Neural cell (in vitro differentiated cells): ENCODE measurements at regions not wholly inside any gene's neighbourhood (a gene's known extent, or its start where the extent isn't known, plus 50 kb on each side); places are given as distances from the start of the nearest gene placed in this dataset.

Source experiments
- H2AFZ ChIP-seq: fragments of 200-600, 300-800 bp; sonication (generic), shearing (Covaris generic); 2 replicates; pipeline ENCODE4 v1.6.0; 2014; ENCODE audit warnings: low read depth, mild to moderate bottlenecking, antibody characterized with exemption, low read length, moderate library complexity
- H3F3A ChIP-seq: fragments of 200-600 bp; shearing (Covaris generic); 2 replicates; pipeline ENCODE4 v1.6.1; 2016; ENCODE audit warnings: mild to moderate bottlenecking, moderate library complexity, mixed read lengths, antibody characterized with exemption, low read length; ENCODE audit not compliant: insufficient read depth, poor library complexity, severe bottlenecking
- H3K27ac ChIP-seq: fragments of 200-600, 300-800 bp; sonication (generic), shearing (Covaris generic); 2 replicates; pipeline ENCODE4 v1.5.1; 2014; ENCODE audit warnings: mild to moderate bottlenecking, low read length, moderate library complexity
- H3K27me3 ChIP-seq: fragments of 300-800, 200-600 bp; sonication (generic), shearing (Covaris generic); 2 replicates; pipeline ENCODE4 v1.6.0; 2014; ENCODE audit warnings: mild to moderate bottlenecking, low read depth, low read length, moderate library complexity; ENCODE audit not compliant: insufficient read depth
- H3K36me3 ChIP-seq: fragments of 300-800, 200-600 bp; sonication (generic), shearing (Covaris generic); 2 replicates; pipeline ENCODE4 v1.5.1; 2014; ENCODE audit warnings: mild to moderate bottlenecking, antibody characterized with exemption, low read length, moderate library complexity; ENCODE audit not compliant: insufficient read depth
- H3K4me2 ChIP-seq: fragments of 300-800, 200-600 bp; sonication (generic), shearing (Covaris generic); 2 replicates; pipeline ENCODE4 v1.6.0; 2014; ENCODE audit warnings: mild to moderate bottlenecking, low read length
- H3K4me3 ChIP-seq: fragments of 300-800, 200-600 bp; sonication (generic), shearing (Covaris generic); 2 replicates; pipeline ENCODE4 v1.5.1; 2014; ENCODE audit warnings: mild to moderate bottlenecking, low read length, moderate library complexity
- H3K79me2 ChIP-seq: fragments of 200-600 bp; shearing (Covaris generic); replicated peaks from 2 replicates; pipeline ENCODE4 v1.6.0; 2014; ENCODE audit warnings: mild to moderate bottlenecking, low read length, moderate library complexity; ENCODE audit not compliant: insufficient read depth
- H3K9ac ChIP-seq: fragments of 300-800, 200-600 bp; sonication (generic), shearing (Covaris generic); 2 replicates; pipeline ENCODE4 v1.6.1; 2016; ENCODE audit warnings: mild to moderate bottlenecking, low read length, mixed read lengths
- H3K9me2 ChIP-seq: fragments of 200-600 bp; shearing (Covaris generic); 2 replicates; pipeline ENCODE4 v1.6.1; 2016; ENCODE audit warnings: mild to moderate bottlenecking, low read length, mixed read lengths; ENCODE audit not compliant: insufficient read depth
- H3K9me3 ChIP-seq: fragments of 200-600, 300-800 bp; sonication (generic), shearing (Covaris generic); 2 replicates; pipeline ENCODE4 v1.6.1; 2016; ENCODE audit warnings: mild to moderate bottlenecking, mixed run types, low read length, moderate library complexity, mixed read lengths
- H4K20me1 ChIP-seq: fragments of 200-600 bp; shearing (Covaris generic); 2 replicates; pipeline ENCODE4 v1.6.1; 2016; ENCODE audit warnings: mild to moderate bottlenecking, mixed run types; ENCODE audit not compliant: insufficient read depth
- EP300 ChIP-seq: fragments of 450-650 bp; conservative IDR thresholded peaks from 2 replicates; pipeline ENCODE4 v1.6.1; 2014; ENCODE audit warnings: antibody characterized with exemption, mild to moderate bottlenecking, moderate library complexity; ENCODE audit not compliant: poor library complexity, severe bottlenecking
- EZH2 ChIP-seq: fragments of 200-600, 300-800 bp; shearing (Covaris generic), sonication (generic); IDR thresholded peaks from 2 replicates; pipeline ENCODE4 v1.6.1; 2014; ENCODE audit warnings: antibody characterized with exemption, low read length, borderline replicate concordance, mild to moderate bottlenecking; ENCODE audit not compliant: insufficient read depth, poor library complexity, severe bottlenecking
- MXI1 ChIP-seq: fragments of 450-650 bp; conservative IDR thresholded peaks from 2 replicates; pipeline ENCODE4 v1.6.1; 2014; ENCODE audit warnings: antibody characterized with exemption, mild to moderate bottlenecking; ENCODE audit not compliant: poor library complexity, severe bottlenecking
- POLR2AphosphoS5 ChIP-seq: IDR thresholded peaks from 2 replicates; pipeline ENCODE4 v1.6.1; 2012
- RAD21 ChIP-seq: fragments of 450-650 bp; conservative IDR thresholded peaks from 2 replicates; pipeline ENCODE4 v1.6.1; 2014; ENCODE audit warnings: antibody characterized with exemption, mild to moderate bottlenecking, moderate library complexity
- SMC3 ChIP-seq: fragments of 450-650 bp; conservative IDR thresholded peaks from 2 replicates; pipeline ENCODE4 v1.6.1; 2014; ENCODE audit warnings: antibody characterized with exemption, mild to moderate bottlenecking, moderate library complexity; ENCODE audit not compliant: poor library complexity
- TAF1 ChIP-seq: IDR thresholded peaks from 2 replicates; pipeline ENCODE4 v1.6.1; 2012; ENCODE audit warnings: low read depth
- TF ChIP-seq, protein P1 (sequence below): fragments of 450-650 bp; IDR thresholded peaks from 2 replicates; pipeline ENCODE4 v1.5.1; 2014; ENCODE audit warnings: antibody characterized with exemption, mild to moderate bottlenecking, moderate library complexity; ENCODE audit not compliant: poor library complexity, severe bottlenecking
- TF ChIP-seq, protein P2 (sequence below): IDR thresholded peaks from 2 replicates; pipeline ENCODE4 v1.6.1; 2012; ENCODE audit warnings: borderline replicate concordance

DNA sequence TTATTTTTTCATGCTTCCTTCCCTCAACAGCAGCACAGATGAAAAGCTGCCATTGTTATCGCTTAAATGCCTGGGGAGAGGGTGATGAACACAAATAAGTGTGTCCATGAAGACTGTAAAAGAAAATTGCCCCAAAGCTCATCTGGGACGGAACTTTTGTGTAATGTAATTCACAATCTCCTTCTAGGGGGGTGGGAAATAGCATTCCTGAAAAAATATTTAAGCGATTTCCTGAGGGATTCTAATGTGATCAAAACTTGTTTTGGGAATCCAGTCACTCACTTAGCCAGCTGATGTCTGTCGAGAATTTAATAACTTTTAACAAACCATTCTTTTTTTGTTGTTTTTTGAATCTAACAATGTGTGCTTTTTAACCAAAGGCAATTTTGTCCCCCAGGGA lies 427.9 kb downstream of the PLCL1 start:
- H2AFZ ChIP-seq, result no peak overlapping the region

DNA sequence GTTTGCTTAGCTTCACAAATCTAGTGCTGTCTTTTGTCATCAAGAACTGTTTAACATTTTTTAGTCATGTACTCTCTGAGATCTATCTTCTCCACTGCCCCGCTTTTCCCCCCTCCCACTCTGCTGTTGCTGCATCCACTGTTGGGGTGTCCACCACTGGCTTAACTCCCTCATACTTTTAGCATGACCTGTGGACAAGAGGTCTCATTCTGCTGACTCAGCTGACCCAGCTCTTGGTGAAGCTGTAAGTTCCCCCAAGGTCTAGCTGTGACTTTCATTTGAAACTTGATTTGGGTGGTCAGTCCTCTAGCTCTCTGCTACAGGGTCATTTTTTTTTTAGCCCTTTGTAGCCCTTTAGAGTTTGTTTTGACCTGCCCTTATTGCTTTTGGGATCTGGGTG lies 427.2 kb downstream of the PLCL1 start:
- Histone ChIP-seq H3K79me2 (no peaks in the 10 kb centered on the region), H3K9me3 (no peaks in the 10 kb centered on the region)

More for the DNA sequence above, 427.9 kb downstream of the PLCL1 start:
- no peak for TF ChIP-seq MXI1
- TF ChIP-seq SMC3, result no peak
- TF ChIP-seq, protein P1, sequence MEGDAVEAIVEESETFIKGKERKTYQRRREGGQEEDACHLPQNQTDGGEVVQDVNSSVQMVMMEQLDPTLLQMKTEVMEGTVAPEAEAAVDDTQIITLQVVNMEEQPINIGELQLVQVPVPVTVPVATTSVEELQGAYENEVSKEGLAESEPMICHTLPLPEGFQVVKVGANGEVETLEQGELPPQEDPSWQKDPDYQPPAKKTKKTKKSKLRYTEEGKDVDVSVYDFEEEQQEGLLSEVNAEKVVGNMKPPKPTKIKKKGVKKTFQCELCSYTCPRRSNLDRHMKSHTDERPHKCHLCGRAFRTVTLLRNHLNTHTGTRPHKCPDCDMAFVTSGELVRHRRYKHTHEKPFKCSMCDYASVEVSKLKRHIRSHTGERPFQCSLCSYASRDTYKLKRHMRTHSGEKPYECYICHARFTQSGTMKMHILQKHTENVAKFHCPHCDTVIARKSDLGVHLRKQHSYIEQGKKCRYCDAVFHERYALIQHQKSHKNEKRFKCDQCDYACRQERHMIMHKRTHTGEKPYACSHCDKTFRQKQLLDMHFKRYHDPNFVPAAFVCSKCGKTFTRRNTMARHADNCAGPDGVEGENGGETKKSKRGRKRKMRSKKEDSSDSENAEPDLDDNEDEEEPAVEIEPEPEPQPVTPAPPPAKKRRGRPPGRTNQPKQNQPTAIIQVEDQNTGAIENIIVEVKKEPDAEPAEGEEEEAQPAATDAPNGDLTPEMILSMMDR, result no peak
- TF ChIP-seq, protein P2, sequence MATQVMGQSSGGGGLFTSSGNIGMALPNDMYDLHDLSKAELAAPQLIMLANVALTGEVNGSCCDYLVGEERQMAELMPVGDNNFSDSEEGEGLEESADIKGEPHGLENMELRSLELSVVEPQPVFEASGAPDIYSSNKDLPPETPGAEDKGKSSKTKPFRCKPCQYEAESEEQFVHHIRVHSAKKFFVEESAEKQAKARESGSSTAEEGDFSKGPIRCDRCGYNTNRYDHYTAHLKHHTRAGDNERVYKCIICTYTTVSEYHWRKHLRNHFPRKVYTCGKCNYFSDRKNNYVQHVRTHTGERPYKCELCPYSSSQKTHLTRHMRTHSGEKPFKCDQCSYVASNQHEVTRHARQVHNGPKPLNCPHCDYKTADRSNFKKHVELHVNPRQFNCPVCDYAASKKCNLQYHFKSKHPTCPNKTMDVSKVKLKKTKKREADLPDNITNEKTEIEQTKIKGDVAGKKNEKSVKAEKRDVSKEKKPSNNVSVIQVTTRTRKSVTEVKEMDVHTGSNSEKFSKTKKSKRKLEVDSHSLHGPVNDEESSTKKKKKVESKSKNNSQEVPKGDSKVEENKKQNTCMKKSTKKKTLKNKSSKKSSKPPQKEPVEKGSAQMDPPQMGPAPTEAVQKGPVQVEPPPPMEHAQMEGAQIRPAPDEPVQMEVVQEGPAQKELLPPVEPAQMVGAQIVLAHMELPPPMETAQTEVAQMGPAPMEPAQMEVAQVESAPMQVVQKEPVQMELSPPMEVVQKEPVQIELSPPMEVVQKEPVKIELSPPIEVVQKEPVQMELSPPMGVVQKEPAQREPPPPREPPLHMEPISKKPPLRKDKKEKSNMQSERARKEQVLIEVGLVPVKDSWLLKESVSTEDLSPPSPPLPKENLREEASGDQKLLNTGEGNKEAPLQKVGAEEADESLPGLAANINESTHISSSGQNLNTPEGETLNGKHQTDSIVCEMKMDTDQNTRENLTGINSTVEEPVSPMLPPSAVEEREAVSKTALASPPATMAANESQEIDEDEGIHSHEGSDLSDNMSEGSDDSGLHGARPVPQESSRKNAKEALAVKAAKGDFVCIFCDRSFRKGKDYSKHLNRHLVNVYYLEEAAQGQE, result no peak
- Histone ChIP-seq H3K36me3 (no peaks in the 10 kb centered on the region), H3F3A (no peaks in the 10 kb centered on the region), H4K20me1 (no peaks in the 10 kb centered on the region), H3K4me2 (no peak overlapping the region), H3K79me2 (no peaks in the 10 kb centered on the region), H3K9me3 (no peaks in the 10 kb centered on the region), H3K9me2 (no peaks in the 10 kb centered on the region), H3K9ac (no peak overlapping the region), H3K4me3 (no peak overlapping the region), H3K27ac (no peak overlapping the region), H3K27me3 (no peaks in the 10 kb centered on the region)

DNA sequence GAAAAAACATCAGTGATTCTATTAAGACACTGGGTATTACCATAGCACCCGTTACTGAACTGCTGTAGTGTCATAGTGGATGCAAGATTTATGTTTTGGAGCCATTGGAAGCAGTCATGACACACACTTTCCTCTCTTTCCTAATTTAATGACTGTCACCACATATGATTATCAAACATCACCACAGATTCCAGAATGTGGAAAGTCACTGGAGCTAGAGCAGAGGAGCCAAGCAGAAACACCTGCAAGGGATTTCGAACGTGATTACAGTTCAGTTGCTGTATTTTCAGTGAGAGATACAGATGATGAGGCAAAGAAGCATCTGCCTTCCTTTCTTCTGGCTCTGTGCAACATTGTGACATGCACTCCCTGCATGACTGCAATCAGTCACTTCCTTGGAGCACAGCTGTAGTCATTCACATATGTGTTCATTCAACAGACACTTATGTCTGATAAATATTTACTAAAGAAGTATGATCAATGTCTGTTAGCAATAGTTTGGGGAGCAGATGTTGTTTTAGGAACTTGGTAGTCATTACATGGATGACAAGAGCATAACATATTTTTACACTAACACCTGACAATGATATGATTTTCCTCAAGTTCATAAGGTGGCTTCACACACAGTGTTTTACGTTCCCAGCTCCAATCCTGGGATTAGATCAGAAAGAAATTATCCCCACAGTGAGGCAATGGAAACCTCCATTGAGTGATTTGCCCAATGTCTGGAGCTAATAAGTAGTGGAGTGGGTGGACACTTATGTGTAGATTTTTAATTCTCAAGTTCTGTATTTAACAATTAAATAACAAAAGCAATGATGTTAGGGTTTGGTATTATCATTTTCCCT lies 416.6 kb downstream of the PLCL1 start:
- no peak for TF ChIP-seq POLR2AphosphoS5
- no peak for TF ChIP-seq MXI1
- no peak for TF ChIP-seq EP300
- no peak for TF ChIP-seq SMC3
- TF ChIP-seq RAD21, result no peak
- no peak for TF ChIP-seq TAF1
- no peak for TF ChIP-seq EZH2
- TF ChIP-seq, protein P2, result no peak
- TF ChIP-seq, protein P1, result no peak
- Histone ChIP-seq H3K36me3 (no peaks in the 10 kb centered on the region), H3K4me3 (no peak overlapping the region), H3K27me3 (no peaks in the 10 kb centered on the region), H3K9me3 (no peaks in the 10 kb centered on the region), H3F3A (no peaks in the 10 kb centered on the region), H3K79me2 (no peaks in the 10 kb centered on the region), H4K20me1 (no peaks in the 10 kb centered on the region), H2AFZ (no peak overlapping the region), H3K9ac (no peak overlapping the region), H3K27ac (no peak overlapping the region), H3K9me2 (no peaks in the 10 kb centered on the region), H3K4me2 (no peak overlapping the region)

More for the DNA sequence above, 427.2 kb downstream of the PLCL1 start:
- TF ChIP-seq RAD21, result no peak
- H2AFZ ChIP-seq, result no peak overlapping the region
- H3K9me2 ChIP-seq, result no peaks in the 10 kb centered on the region
- no peaks in the 10 kb centered on the region for H3F3A ChIP-seq
- H3K4me3 ChIP-seq, result no peak overlapping the region
- H3K27ac ChIP-seq, result no peak overlapping the region
- no peaks in the 10 kb centered on the region for H3K36me3 ChIP-seq
- no peak overlapping the region for H3K4me2 ChIP-seq
- no peaks in the 10 kb centered on the region for H3K27me3 ChIP-seq
- H4K20me1 ChIP-seq, result no peaks in the 10 kb centered on the region
- H3K9ac ChIP-seq, result no peak overlapping the region
